GM19438 (cell line): ENCODE measurements at regions not wholly inside any gene's neighbourhood (a gene's known extent, or its start where the extent isn't known, plus 50 kb on each side); places are given as distances from the start of the nearest gene placed in this dataset.
"Not testable (repeated sequence)": the region's sequence is repeated elsewhere in the genome, so short reads cannot be mapped to it uniquely, and the experiment has no call there.

ENCODE experiments used
- ATAC-seq: cut with Tn5 transposase; IDR thresholded peaks from one replicate; pipeline ENCODE4 v1.9.1; 2021; ENCODE audit warnings: low read depth; ENCODE audit not compliant: unreplicated experiment

GRCh38 chr5:118434522-118434921 lies 553.8 kb downstream of the DTWD2 start:
- no peak for ATAC-seq

GRCh38 chr5:118430076-118430475 lies 558.3 kb downstream of the DTWD2 start:
- no peak for ATAC-seq

- no peak for ATAC-seq
Measured at GRCh38 chr5:118407958-118408357, 580.4 kb downstream of the DTWD2 start.

- ATAC-seq = no peak
Measured at GRCh38 chr5:118405650-118406061, 582.7 kb downstream of the DTWD2 start.

- ATAC-seq = no peak
Measured at GRCh38 chr5:118397236-118397635, 591.1 kb downstream of the DTWD2 start.

- ATAC-seq = no peak
Measured at GRCh38 chr5:118392491-118392890, 595.9 kb downstream of the DTWD2 start.

- not testable (repeated sequence) for ATAC-seq
Measured at GRCh38 chr5:118382931-118383330, 605.4 kb downstream of the DTWD2 start.

- ATAC-seq = no peak
Measured at GRCh38 chr5:118379470-118379869, 608.9 kb downstream of the DTWD2 start.

GRCh38 chr5:118378959-118379358 lies 609.4 kb downstream of the DTWD2 start:
- ATAC-seq = no peak

- no peak for ATAC-seq
Measured at GRCh38 chr5:118377420-118377819, 610.9 kb downstream of the DTWD2 start.

GRCh38 chr5:118371973-118372831 lies 616.1 kb downstream of the DTWD2 start:
- no peak for ATAC-seq

- ATAC-seq = no peak
Measured at GRCh38 chr5:118366429-118366828, 621.9 kb downstream of the DTWD2 start.

- no peak for ATAC-seq
Measured at GRCh38 chr5:118365718-118366117, 622.6 kb downstream of the DTWD2 start.

GRCh38 chr5:118354797-118355196 lies 633.5 kb downstream of the DTWD2 start:
- ATAC-seq = no peak

GRCh38 chr5:118353970-118354369 lies 634.4 kb downstream of the DTWD2 start:
- no peak for ATAC-seq

- ATAC-seq = no peak
Measured at GRCh38 chr5:118336468-118336867, 651.9 kb downstream of the DTWD2 start.

GRCh38 chr5:118327389-118327788 lies 661.0 kb downstream of the DTWD2 start:
- no peak for ATAC-seq

GRCh38 chr5:118326481-118327045 lies 661.8 kb downstream of the DTWD2 start:
- no peak for ATAC-seq

- no peak for ATAC-seq
Measured at GRCh38 chr5:118325931-118326330, 662.4 kb downstream of the DTWD2 start.

- not testable (repeated sequence) for ATAC-seq
Measured at GRCh38 chr5:118323723-118324122, 664.6 kb downstream of the DTWD2 start.

- ATAC-seq = no peak
Measured at GRCh38 chr5:118321081-118321480, 667.3 kb downstream of the DTWD2 start.

- no peak for ATAC-seq
Measured at GRCh38 chr5:118320121-118320520, 668.2 kb downstream of the DTWD2 start.
